ENCODE measurements at regions not wholly inside any gene's neighbourhood (a gene's known extent, or its start where the extent isn't known, plus 50 kb on each side); places are given as distances from the start of the nearest gene placed in this dataset.

- H3K4me3 ChIP-seq, result no peak overlapping the region
- in situ Hi-C loops (cut with MboI; ENCODE audit: low pct_ligation_motif_present in 1 of 4, low pct_unique_long_range_greater_than_20kb in 1 of 4, low sequenced_read_pairs in 3 of 4), result no loop called here
- no peaks in the 10 kb centered on the region for H3K36me3 ChIP-seq
- H3K27ac ChIP-seq, result no peak overlapping the region
- no peaks in the 10 kb centered on the region for H3K4me1 ChIP-seq
- DNase-seq, result no peak
- no peaks in the 10 kb centered on the region for H3K27me3 ChIP-seq
- TF ChIP-seq EP300 (IDR thresholded peaks at IDR 0.05; ENCODE audit: low read depth) (no peak), CTCF (IDR thresholded peaks at IDR 0.05) (no peak), POLR2AphosphoS5 (IDR thresholded peaks at IDR 0.05) (no peak), POLR2A (IDR thresholded peaks at IDR 0.05) (no peak)
- intact Hi-C loops (cut with DNase I; ENCODE audit: low total_unique reads), result no loop called here
- 74 to 79% methylated on average over 2 of the region's 2 CpGs for WGBS, 2 donors (ENCODE audit: low coverage in 1 of 2)
- peaks cover 0 to 3% of the 10 kb centered on the region in 2 donors for H3K9me3 ChIP-seq
Observed at GRCh38 chr21:23543333-23543732, 2063.9 kb downstream of the MRPL39 start.

GRCh38 chr21:23542097-23542496 is 2065.2 kb downstream of the MRPL39 start:
- Histone ChIP-seq H3K4me3 (no peak overlapping the region), H3K4me1 (no peaks in the 10 kb centered on the region), H3K27ac (no peak overlapping the region), H3K27me3 (no peaks in the 10 kb centered on the region), H3K9me3 (peaks cover 0 to 3% of the 10 kb centered on the region in 2 donors), H3K36me3 (no peaks in the 10 kb centered on the region)
- TF ChIP-seq POLR2A (IDR thresholded peaks at IDR 0.05) (no peak), CTCF (IDR thresholded peaks at IDR 0.05) (no peak), POLR2AphosphoS5 (IDR thresholded peaks at IDR 0.05) (no peak), EP300 (IDR thresholded peaks at IDR 0.05; ENCODE audit: low read depth) (no peak)
- in situ Hi-C loops (cut with MboI; ENCODE audit: low pct_ligation_motif_present in 1 of 4, low pct_unique_long_range_greater_than_20kb in 1 of 4, low sequenced_read_pairs in 3 of 4) (no loop called here), intact Hi-C loops (cut with DNase I; ENCODE audit: low total_unique reads) (no loop called here)
- DNase-seq, result no peak
- 69 to 77% methylated on average over 1 of the region's 1 CpG for WGBS, 2 donors (ENCODE audit: low coverage in 1 of 2)

GRCh38 chr21:23541571-23541970 is 2065.7 kb downstream of the MRPL39 start:
- WGBS, 2 donors (ENCODE audit: low coverage in 1 of 2), result 85% methylated on average over 2 of the region's 2 CpGs; no CpG with 5 or more reads in 1 of the 2 donors
- in situ Hi-C loops (cut with MboI; ENCODE audit: low pct_ligation_motif_present in 1 of 4, low pct_unique_long_range_greater_than_20kb in 1 of 4, low sequenced_read_pairs in 3 of 4) (no loop called here), intact Hi-C loops (cut with DNase I; ENCODE audit: low total_unique reads) (no loop called here)
- Histone ChIP-seq H3K4me1 (no peaks in the 10 kb centered on the region), H3K4me3 (no peak overlapping the region), H3K9me3 (peaks cover 0 to 3% of the 10 kb centered on the region in 2 donors), H3K36me3 (no peaks in the 10 kb centered on the region), H3K27ac (no peak overlapping the region), H3K27me3 (no peaks in the 10 kb centered on the region)
- TF ChIP-seq POLR2AphosphoS5 (IDR thresholded peaks at IDR 0.05), result no peak
- no peak for TF ChIP-seq POLR2A (IDR thresholded peaks at IDR 0.05)
- TF ChIP-seq CTCF (IDR thresholded peaks at IDR 0.05), result no peak
- no peak for TF ChIP-seq EP300 (IDR thresholded peaks at IDR 0.05; ENCODE audit: low read depth)
- DNase-seq, result no peak

GRCh38 chr21:23534850-23535249 is 2072.4 kb downstream of the MRPL39 start:
- in situ Hi-C loops (cut with MboI; ENCODE audit: low pct_ligation_motif_present in 1 of 4, low pct_unique_long_range_greater_than_20kb in 1 of 4, low sequenced_read_pairs in 3 of 4) (no loop called here), intact Hi-C loops (cut with DNase I; ENCODE audit: low total_unique reads) (no loop called here)
- TF ChIP-seq POLR2AphosphoS5 (IDR thresholded peaks at IDR 0.05) (no peak), EP300 (IDR thresholded peaks at IDR 0.05; ENCODE audit: low read depth) (no peak), CTCF (IDR thresholded peaks at IDR 0.05) (no peak), POLR2A (IDR thresholded peaks at IDR 0.05) (no peak)

More at GRCh38 chr21:23534850-23535249, 2072.4 kb downstream of the MRPL39 start:
- no peaks in the 10 kb centered on the region for H3K36me3 ChIP-seq
- peaks cover 0 to 5% of the 10 kb centered on the region in 2 donors for H3K9me3 ChIP-seq
- H3K4me3 ChIP-seq, result no peak overlapping the region
- no peaks in the 10 kb centered on the region for H3K27me3 ChIP-seq
- no peak for DNase-seq
- 19 to 22% methylated on average over 1 of the region's 1 CpG for WGBS, 2 donors (ENCODE audit: low coverage in 1 of 2)
- no peaks in the 10 kb centered on the region for H3K4me1 ChIP-seq
- no peak overlapping the region for H3K27ac ChIP-seq

Data from transverse colon (tissue), 4 donors.